WTC11 (cell line): ENCODE measurements at regions not wholly inside any gene's neighbourhood (a gene's known extent, or its start where the extent isn't known, plus 50 kb on each side); places are given as distances from the start of the nearest gene placed in this dataset.

Experiments used
- ATAC-seq: fragments of 200-7000 bp; cut with Tn5 transposase; 2 replicates; pipeline ENCODE4 v1.10.0; 2021; ENCODE audit warnings: mild to moderate bottlenecking, moderate library complexity
- CTCF ChIA-PET: fragments of 300-600 bp; sonication (Branson Sonifier 250); formaldehyde crosslinking; loops from one replicate; lab custom pipeline; 2021; ENCODE audit warnings: antibody characterized with exemption; lab: Charles Lee
- POLR2A ChIA-PET: fragments of 350-600 bp; sonication (Branson Sonifier 250); formaldehyde crosslinking; loops from one replicate; lab custom pipeline; 2021; ENCODE audit warnings: antibody characterized with exemption; lab: Charles Lee
- DNase-seq: peaks from one replicate; pipeline ENCODE4 v3.0.0; 2021; ENCODE audit warnings: low spot score
- H3K27ac Mint-ChIP-seq: 2 replicates; pipeline ENCODE4 v1.8.0; 2021; ENCODE audit warnings: mixed read lengths
- H3K27me3 Mint-ChIP-seq: 2 replicates; pipeline ENCODE4 v1.8.0; 2021; ENCODE audit warnings: low read depth, mild to moderate bottlenecking, moderate library complexity, mixed read lengths
- H3K36me3 Mint-ChIP-seq: 2 replicates; pipeline ENCODE4 v1.8.0; 2021; ENCODE audit warnings: mixed read lengths
- H3K4me1 Mint-ChIP-seq: 2 replicates; pipeline ENCODE4 v1.8.0; 2022; ENCODE audit warnings: mixed read lengths
- H3K4me3 Mint-ChIP-seq: 2 replicates; pipeline ENCODE4 v1.8.0; 2021; ENCODE audit warnings: mild to moderate bottlenecking, moderate library complexity, mixed read lengths
- H3K9me3 Mint-ChIP-seq: 2 replicates; pipeline ENCODE4 v1.8.0; 2021; ENCODE audit warnings: mixed read lengths
- CBFB ChIP-seq: sonication (generic); formaldehyde crosslinking; IDR thresholded peaks from 2 replicates; pipeline ENCODE4 v1.8.1; 2022; ENCODE audit warnings: mild to moderate bottlenecking, low read depth, missing genetic modification reagents
- ESRRA ChIP-seq: sonication (generic); formaldehyde crosslinking; IDR thresholded peaks from 2 replicates; pipeline ENCODE4 v1.8.1; 2022; ENCODE audit warnings: mild to moderate bottlenecking, missing genetic modification reagents, borderline replicate concordance
- ETV6 ChIP-seq: sonication (generic); formaldehyde crosslinking; IDR thresholded peaks from 2 replicates; pipeline ENCODE4 v1.8.1; 2022; ENCODE audit warnings: mild to moderate bottlenecking, missing genetic modification reagents
- GRHL2 ChIP-seq: fragments of 250-450 bp; sonication (Bioruptor Pico); IDR thresholded peaks from 2 replicates; pipeline ENCODE4 v1.8.0; 2022; ENCODE audit warnings: mild to moderate bottlenecking, moderate library complexity; ENCODE audit not compliant: insufficient replicate concordance, severe bottlenecking
- MYBL2 ChIP-seq: sonication (generic); formaldehyde crosslinking; IDR thresholded peaks from 2 replicates; pipeline ENCODE4 v1.8.1; 2023; ENCODE audit warnings: mild to moderate bottlenecking, moderate library complexity, missing genetic modification reagents
- NR3C1 ChIP-seq: sonication (generic); formaldehyde crosslinking; conservative IDR thresholded peaks from 2 replicates; pipeline ENCODE4 v1.8.1; 2023; ENCODE audit warnings: low read depth, mild to moderate bottlenecking, missing genetic modification reagents
- ZNF232 ChIP-seq: sonication (generic); formaldehyde crosslinking; IDR thresholded peaks from 2 replicates; pipeline ENCODE4 v1.8.0; 2022; ENCODE audit warnings: mild to moderate bottlenecking, missing genetic modification reagents
- ZNF263 ChIP-seq: sonication (generic); formaldehyde crosslinking; IDR thresholded peaks from 2 replicates; pipeline ENCODE4 v1.8.1; 2022; ENCODE audit warnings: low read depth, mild to moderate bottlenecking, moderate library complexity, missing genetic modification reagents
- ZNF317 ChIP-seq: sonication (generic); formaldehyde crosslinking; IDR thresholded peaks from 2 replicates; pipeline ENCODE4 v1.8.1; 2023; ENCODE audit warnings: low read depth, mild to moderate bottlenecking, moderate library complexity, missing genetic modification reagents, borderline replicate concordance
- TF ChIP-seq, protein P1 (sequence below): sonication (generic); formaldehyde crosslinking; IDR thresholded peaks from 2 replicates; pipeline ENCODE4 v1.8.0; 2023; ENCODE audit warnings: missing genetic modification reagents, mild to moderate bottlenecking, borderline replicate concordance
- TF ChIP-seq, protein P2 (sequence below): sonication (generic); formaldehyde crosslinking; IDR thresholded peaks from 2 replicates; pipeline ENCODE4 v1.8.0; 2023; ENCODE audit warnings: mild to moderate bottlenecking, missing genetic modification reagents
- TF ChIP-seq, protein P3 (sequence below): fragments of 250-450 bp; sonication (Bioruptor Pico); IDR thresholded peaks from 2 replicates; pipeline ENCODE4 v1.8.0; 2021; ENCODE audit warnings: mild to moderate bottlenecking
- TF ChIP-seq, protein P4 (sequence below): sonication (generic); formaldehyde crosslinking; IDR thresholded peaks from 2 replicates; pipeline ENCODE4 v1.8.1; 2023; ENCODE audit warnings: mild to moderate bottlenecking, missing genetic modification reagents

DNA sequence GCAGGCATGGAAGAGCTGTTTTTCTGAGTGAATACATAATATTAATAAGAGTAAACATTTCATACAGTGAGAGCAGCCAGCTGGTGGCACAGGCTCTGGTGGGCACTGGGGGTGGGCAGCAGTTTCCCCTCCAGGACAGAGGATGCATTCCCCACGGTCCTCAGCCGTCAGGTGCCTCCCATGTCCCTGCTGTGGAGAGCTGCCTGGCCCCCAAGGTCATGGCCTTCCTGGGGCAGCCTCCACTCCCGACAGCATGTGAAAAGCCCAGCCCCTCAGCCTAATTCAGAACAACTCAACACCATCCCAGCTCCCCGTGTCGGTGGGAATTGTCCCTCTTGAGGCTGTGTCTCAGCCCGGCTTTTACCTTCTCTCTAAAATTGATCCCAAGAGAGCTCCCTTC lies 147.4 kb downstream of the GALR1 start:
- peaks cover 8% of the 10 kb centered on the region for H3K9me3 Mint-ChIP-seq
- CTCF ChIA-PET = interaction anchor here (1.6 kb wide), 2 partner anchors 11 to 185 kb away, joined by 3 to 5 read pairs; no protein-coding TSS in a partner anchor
- peaks cover 7% of the 10 kb centered on the region; the same call in 1 of the 2 replicates for H3K36me3 Mint-ChIP-seq
- DNase-seq = no peak
- no peak overlapping the region for H3K27ac Mint-ChIP-seq
- H3K27me3 Mint-ChIP-seq = no peaks in the 10 kb centered on the region
- no peaks in the 10 kb centered on the region for H3K4me1 Mint-ChIP-seq
- H3K4me3 Mint-ChIP-seq = no peak overlapping the region
- TF ChIP-seq ZNF263 (CRISPR knock-in tag) (no peak), ZNF317 (CRISPR knock-in tag) (no peak), ETV6 (CRISPR knock-in tag) (no peak), MYBL2 (no peak), ZNF232 (CRISPR knock-in tag) (no peak), GRHL2 (no peak)
- TF ChIP-seq, protein P1, sequence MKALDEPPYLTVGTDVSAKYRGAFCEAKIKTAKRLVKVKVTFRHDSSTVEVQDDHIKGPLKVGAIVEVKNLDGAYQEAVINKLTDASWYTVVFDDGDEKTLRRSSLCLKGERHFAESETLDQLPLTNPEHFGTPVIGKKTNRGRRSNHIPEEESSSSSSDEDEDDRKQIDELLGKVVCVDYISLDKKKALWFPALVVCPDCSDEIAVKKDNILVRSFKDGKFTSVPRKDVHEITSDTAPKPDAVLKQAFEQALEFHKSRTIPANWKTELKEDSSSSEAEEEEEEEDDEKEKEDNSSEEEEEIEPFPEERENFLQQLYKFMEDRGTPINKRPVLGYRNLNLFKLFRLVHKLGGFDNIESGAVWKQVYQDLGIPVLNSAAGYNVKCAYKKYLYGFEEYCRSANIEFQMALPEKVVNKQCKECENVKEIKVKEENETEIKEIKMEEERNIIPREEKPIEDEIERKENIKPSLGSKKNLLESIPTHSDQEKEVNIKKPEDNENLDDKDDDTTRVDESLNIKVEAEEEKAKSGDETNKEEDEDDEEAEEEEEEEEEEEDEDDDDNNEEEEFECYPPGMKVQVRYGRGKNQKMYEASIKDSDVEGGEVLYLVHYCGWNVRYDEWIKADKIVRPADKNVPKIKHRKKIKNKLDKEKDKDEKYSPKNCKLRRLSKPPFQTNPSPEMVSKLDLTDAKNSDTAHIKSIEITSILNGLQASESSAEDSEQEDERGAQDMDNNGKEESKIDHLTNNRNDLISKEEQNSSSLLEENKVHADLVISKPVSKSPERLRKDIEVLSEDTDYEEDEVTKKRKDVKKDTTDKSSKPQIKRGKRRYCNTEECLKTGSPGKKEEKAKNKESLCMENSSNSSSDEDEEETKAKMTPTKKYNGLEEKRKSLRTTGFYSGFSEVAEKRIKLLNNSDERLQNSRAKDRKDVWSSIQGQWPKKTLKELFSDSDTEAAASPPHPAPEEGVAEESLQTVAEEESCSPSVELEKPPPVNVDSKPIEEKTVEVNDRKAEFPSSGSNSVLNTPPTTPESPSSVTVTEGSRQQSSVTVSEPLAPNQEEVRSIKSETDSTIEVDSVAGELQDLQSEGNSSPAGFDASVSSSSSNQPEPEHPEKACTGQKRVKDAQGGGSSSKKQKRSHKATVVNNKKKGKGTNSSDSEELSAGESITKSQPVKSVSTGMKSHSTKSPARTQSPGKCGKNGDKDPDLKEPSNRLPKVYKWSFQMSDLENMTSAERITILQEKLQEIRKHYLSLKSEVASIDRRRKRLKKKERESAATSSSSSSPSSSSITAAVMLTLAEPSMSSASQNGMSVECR = no peak
- TF ChIP-seq, protein P2, sequence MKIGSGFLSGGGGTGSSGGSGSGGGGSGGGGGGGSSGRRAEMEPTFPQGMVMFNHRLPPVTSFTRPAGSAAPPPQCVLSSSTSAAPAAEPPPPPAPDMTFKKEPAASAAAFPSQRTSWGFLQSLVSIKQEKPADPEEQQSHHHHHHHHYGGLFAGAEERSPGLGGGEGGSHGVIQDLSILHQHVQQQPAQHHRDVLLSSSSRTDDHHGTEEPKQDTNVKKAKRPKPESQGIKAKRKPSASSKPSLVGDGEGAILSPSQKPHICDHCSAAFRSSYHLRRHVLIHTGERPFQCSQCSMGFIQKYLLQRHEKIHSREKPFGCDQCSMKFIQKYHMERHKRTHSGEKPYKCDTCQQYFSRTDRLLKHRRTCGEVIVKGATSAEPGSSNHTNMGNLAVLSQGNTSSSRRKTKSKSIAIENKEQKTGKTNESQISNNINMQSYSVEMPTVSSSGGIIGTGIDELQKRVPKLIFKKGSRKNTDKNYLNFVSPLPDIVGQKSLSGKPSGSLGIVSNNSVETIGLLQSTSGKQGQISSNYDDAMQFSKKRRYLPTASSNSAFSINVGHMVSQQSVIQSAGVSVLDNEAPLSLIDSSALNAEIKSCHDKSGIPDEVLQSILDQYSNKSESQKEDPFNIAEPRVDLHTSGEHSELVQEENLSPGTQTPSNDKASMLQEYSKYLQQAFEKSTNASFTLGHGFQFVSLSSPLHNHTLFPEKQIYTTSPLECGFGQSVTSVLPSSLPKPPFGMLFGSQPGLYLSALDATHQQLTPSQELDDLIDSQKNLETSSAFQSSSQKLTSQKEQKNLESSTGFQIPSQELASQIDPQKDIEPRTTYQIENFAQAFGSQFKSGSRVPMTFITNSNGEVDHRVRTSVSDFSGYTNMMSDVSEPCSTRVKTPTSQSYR (CRISPR knock-in tag) = no peak
- TF ChIP-seq, all 79 proteins: peak for 0
- POLR2A ChIA-PET = no interaction called here
- no peak for ATAC-seq

DNA sequence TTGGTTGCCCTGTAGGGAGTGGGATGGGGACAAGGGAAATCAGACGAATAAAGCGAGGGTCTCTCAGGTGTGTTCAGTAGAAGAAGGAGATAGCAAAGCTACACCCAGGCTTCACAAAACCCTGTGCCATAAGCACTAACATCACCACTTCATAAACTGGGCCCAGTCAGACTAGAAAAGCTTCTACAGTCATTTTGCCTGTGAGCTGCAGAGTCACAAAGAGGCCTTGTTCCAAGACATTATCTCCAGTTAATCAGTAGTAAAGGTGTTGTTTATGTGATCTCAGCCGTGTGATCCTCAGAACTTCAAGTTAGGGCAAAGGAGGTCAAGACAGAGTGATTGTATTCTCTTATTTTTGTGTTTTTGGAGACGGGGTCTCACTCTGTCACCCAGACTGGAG lies 148.0 kb downstream of the GALR1 start:
- TF ChIP-seq, protein P3, sequence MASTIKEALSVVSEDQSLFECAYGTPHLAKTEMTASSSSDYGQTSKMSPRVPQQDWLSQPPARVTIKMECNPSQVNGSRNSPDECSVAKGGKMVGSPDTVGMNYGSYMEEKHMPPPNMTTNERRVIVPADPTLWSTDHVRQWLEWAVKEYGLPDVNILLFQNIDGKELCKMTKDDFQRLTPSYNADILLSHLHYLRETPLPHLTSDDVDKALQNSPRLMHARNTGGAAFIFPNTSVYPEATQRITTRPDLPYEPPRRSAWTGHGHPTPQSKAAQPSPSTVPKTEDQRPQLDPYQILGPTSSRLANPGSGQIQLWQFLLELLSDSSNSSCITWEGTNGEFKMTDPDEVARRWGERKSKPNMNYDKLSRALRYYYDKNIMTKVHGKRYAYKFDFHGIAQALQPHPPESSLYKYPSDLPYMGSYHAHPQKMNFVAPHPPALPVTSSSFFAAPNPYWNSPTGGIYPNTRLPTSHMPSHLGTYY (CRISPR knock-in tag) = no peak
- no peak for TF ChIP-seq ESRRA
- TF ChIP-seq, protein P4, sequence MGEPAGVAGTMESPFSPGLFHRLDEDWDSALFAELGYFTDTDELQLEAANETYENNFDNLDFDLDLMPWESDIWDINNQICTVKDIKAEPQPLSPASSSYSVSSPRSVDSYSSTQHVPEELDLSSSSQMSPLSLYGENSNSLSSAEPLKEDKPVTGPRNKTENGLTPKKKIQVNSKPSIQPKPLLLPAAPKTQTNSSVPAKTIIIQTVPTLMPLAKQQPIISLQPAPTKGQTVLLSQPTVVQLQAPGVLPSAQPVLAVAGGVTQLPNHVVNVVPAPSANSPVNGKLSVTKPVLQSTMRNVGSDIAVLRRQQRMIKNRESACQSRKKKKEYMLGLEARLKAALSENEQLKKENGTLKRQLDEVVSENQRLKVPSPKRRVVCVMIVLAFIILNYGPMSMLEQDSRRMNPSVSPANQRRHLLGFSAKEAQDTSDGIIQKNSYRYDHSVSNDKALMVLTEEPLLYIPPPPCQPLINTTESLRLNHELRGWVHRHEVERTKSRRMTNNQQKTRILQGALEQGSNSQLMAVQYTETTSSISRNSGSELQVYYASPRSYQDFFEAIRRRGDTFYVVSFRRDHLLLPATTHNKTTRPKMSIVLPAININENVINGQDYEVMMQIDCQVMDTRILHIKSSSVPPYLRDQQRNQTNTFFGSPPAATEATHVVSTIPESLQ (CRISPR knock-in tag) = no peak
- no peak for TF ChIP-seq CBFB (CRISPR knock-in tag)
- TF ChIP-seq NR3C1 (CRISPR knock-in tag) = no peak
- Mint-ChIP-seq H3K9me3 (peaks cover 3% of the 10 kb centered on the region), H3K4me3 (no peak overlapping the region), H3K27ac (no peak overlapping the region), H3K27me3 (no peaks in the 10 kb centered on the region), H3K4me1 (no peaks in the 10 kb centered on the region), H3K36me3 (peaks cover 2% of the 10 kb centered on the region; the same call in 1 of the 2 replicates)
- CTCF ChIA-PET = interaction anchor here (1.6 kb wide), 2 partner anchors 10 to 186 kb away, joined by 3 to 5 read pairs; no protein-coding TSS in a partner anchor
- ATAC-seq (no peak), DNase-seq (no peak)
- POLR2A ChIA-PET = no interaction called here
